ENCODE measurements at regions not wholly inside any gene's neighbourhood (a gene's known extent, or its start where the extent isn't known, plus 50 kb on each side); places are given as distances from the start of the nearest gene placed in this dataset.

DNA sequence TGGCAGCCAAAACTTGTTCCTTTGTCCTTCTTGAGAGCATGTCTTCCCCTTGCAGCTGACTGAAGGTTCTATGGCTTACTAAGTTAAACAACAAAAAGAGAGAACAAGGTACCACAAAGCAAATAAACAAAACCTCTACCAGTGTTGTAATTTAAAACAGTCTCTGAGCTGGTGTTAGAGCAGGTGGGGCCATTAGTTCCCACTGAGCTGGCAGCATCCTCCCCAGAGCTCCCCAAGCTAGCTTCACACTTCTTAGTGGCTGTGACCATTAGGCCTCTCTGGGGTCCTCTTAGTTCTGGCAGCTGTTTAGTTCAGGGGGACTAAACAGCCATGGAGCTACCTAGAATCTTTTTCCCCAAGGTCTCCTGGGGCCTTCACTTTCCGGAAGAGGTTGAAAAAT is 128.6 kb upstream of the ELL2 start:
- TF ChIP-seq, protein P1, sequence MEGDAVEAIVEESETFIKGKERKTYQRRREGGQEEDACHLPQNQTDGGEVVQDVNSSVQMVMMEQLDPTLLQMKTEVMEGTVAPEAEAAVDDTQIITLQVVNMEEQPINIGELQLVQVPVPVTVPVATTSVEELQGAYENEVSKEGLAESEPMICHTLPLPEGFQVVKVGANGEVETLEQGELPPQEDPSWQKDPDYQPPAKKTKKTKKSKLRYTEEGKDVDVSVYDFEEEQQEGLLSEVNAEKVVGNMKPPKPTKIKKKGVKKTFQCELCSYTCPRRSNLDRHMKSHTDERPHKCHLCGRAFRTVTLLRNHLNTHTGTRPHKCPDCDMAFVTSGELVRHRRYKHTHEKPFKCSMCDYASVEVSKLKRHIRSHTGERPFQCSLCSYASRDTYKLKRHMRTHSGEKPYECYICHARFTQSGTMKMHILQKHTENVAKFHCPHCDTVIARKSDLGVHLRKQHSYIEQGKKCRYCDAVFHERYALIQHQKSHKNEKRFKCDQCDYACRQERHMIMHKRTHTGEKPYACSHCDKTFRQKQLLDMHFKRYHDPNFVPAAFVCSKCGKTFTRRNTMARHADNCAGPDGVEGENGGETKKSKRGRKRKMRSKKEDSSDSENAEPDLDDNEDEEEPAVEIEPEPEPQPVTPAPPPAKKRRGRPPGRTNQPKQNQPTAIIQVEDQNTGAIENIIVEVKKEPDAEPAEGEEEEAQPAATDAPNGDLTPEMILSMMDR (IDR thresholded peaks at IDR 0.05; ENCODE audit: control extremely low read depth in 1 of 3, insufficient read depth in 1 of 3, low read depth in 1 of 3, low read length in 3 of 3) = no peak
- TF ChIP-seq, protein P2, sequence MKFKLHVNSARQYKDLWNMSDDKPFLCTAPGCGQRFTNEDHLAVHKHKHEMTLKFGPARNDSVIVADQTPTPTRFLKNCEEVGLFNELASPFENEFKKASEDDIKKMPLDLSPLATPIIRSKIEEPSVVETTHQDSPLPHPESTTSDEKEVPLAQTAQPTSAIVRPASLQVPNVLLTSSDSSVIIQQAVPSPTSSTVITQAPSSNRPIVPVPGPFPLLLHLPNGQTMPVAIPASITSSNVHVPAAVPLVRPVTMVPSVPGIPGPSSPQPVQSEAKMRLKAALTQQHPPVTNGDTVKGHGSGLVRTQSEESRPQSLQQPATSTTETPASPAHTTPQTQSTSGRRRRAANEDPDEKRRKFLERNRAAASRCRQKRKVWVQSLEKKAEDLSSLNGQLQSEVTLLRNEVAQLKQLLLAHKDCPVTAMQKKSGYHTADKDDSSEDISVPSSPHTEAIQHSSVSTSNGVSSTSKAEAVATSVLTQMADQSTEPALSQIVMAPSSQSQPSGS (IDR thresholded peaks at IDR 0.05; ENCODE audit: low read length) = no peak
- TF ChIP-seq FOSL1 (IDR thresholded peaks at IDR 0.05; ENCODE audit: insufficient read depth, low read depth, low read length) (no peak), JUND (IDR thresholded peaks at IDR 0.05; ENCODE audit: low read length) (no peak), ZNF274 (IDR thresholded peaks at IDR 0.05; ENCODE audit: borderline replicate concordance, extremely low read depth, low read length) (no peak), SUZ12 (IDR thresholded peaks at IDR 0.05; ENCODE audit: low read length) (no peak), POLR2A (IDR thresholded peaks at IDR 0.05; ENCODE audit: control extremely low read depth in 1 of 2, low read depth in 2 of 2, low read length in 2 of 2) (no peak), EGR1 (IDR thresholded peaks at IDR 0.05; ENCODE audit: borderline replicate concordance, low read depth, low read length) (no peak), MAFK (IDR thresholded peaks at IDR 0.05; ENCODE audit: low read depth, low read length) (no peak), GABPA (IDR thresholded peaks at IDR 0.05; ENCODE audit: borderline replicate concordance, insufficient read depth, low read length) (no peak), HDAC2 (IDR thresholded peaks at IDR 0.05; ENCODE audit: borderline replicate concordance in 1 of 2, low read depth in 2 of 2, low read length in 2 of 2) (no peak), SIN3A (conservative IDR thresholded peaks at IDR 0.05 in 1 of 2, IDR thresholded peaks at IDR 0.05 in 1 of 2; ENCODE audit: low read depth in 1 of 2, low read length in 2 of 2) (no peak)

Measured in H1 (cell line).